ENCODE measurements at regions not wholly inside any gene's neighbourhood (a gene's known extent, or its start where the extent isn't known, plus 50 kb on each side); places are given as distances from the start of the nearest gene placed in this dataset.
A peak's percentile ranks its signal among the peaks of the same experiment; 100 is the strongest.

- intact Hi-C loops (cut with micrococcal nuclease), result no loop called here
Observed at GRCh38 chrX:5748586-5749150, 480.0 kb downstream of the NLGN4X start.

GRCh38 chrX:5746231-5746630, 482.4 kb downstream of the NLGN4X start:
- intact Hi-C loops (cut with micrococcal nuclease), result no loop called here
- Mint-ChIP-seq H3K4me3 (no peak overlapping the region), H3K4me1 (ENCODE audit: low read depth) (peaks cover 10% of the 10 kb centered on the region), H3K27ac (peak overlapping the region; percentile 14), H3K9me3 (peaks cover 15% of the 10 kb centered on the region), H3K36me3 (ENCODE audit: low read depth) (no peaks in the 10 kb centered on the region), H3K27me3 (peaks cover 4% of the 10 kb centered on the region)

More at GRCh38 chrX:5748586-5749150, 480.0 kb downstream of the NLGN4X start:
- Mint-ChIP-seq H3K27me3 (peaks cover 4% of the 10 kb centered on the region), H3K27ac (no peak overlapping the region), H3K9me3 (peaks cover 25% of the 10 kb centered on the region), H3K4me1 (ENCODE audit: low read depth) (peaks cover 10% of the 10 kb centered on the region), H3K36me3 (ENCODE audit: low read depth) (no peaks in the 10 kb centered on the region), H3K4me3 (no peak overlapping the region)

- no peak overlapping the region for H3K4me3 Mint-ChIP-seq
- H3K27me3 Mint-ChIP-seq, result peaks cover 3% of the 10 kb centered on the region
- H3K27ac Mint-ChIP-seq, result no peak overlapping the region
- no peaks in the 10 kb centered on the region for H3K36me3 Mint-ChIP-seq (ENCODE audit: low read depth)
- no peaks in the 10 kb centered on the region for H3K4me1 Mint-ChIP-seq (ENCODE audit: low read depth)
- H3K9me3 Mint-ChIP-seq, result peaks cover 28% of the 10 kb centered on the region
- intact Hi-C loops (cut with micrococcal nuclease), result no loop called here
Observed at GRCh38 chrX:5733501-5733900, 495.2 kb downstream of the NLGN4X start.

GRCh38 chrX:5730556-5730955, 498.1 kb downstream of the NLGN4X start:
- Mint-ChIP-seq H3K36me3 (ENCODE audit: low read depth) (peaks cover 6% of the 10 kb centered on the region), H3K27me3 (peaks cover 3% of the 10 kb centered on the region), H3K4me1 (ENCODE audit: low read depth) (peaks cover 7% of the 10 kb centered on the region), H3K9me3 (peaks cover 28% of the 10 kb centered on the region), H3K27ac (no peak overlapping the region), H3K4me3 (no peak overlapping the region)
- intact Hi-C loops (cut with micrococcal nuclease), result no loop called here

GRCh38 chrX:5726224-5726623, 502.4 kb downstream of the NLGN4X start:
- H3K4me3 Mint-ChIP-seq, result peak overlapping the region; percentile 78
- peaks cover 17% of the 10 kb centered on the region for H3K4me1 Mint-ChIP-seq (ENCODE audit: low read depth)
- peaks cover 16% of the 10 kb centered on the region for H3K9me3 Mint-ChIP-seq
- intact Hi-C loops (cut with micrococcal nuclease), result loop anchor here (10.0 kb wide), 1 partner anchor 49 kb away; no protein-coding TSS in a partner anchor
- H3K36me3 Mint-ChIP-seq (ENCODE audit: low read depth), result peaks cover 15% of the 10 kb centered on the region
- H3K27me3 Mint-ChIP-seq, result peaks cover 6% of the 10 kb centered on the region
- H3K27ac Mint-ChIP-seq, result peak overlapping the region; percentile 94

GRCh38 chrX:5724123-5724522, 504.5 kb downstream of the NLGN4X start:
- Mint-ChIP-seq H3K9me3 (peaks cover under 1% of the 10 kb centered on the region), H3K4me1 (ENCODE audit: low read depth) (peaks cover 17% of the 10 kb centered on the region), H3K36me3 (ENCODE audit: low read depth) (peaks cover 21% of the 10 kb centered on the region), H3K27ac (no peak overlapping the region), H3K27me3 (peaks cover 4% of the 10 kb centered on the region), H3K4me3 (peak overlapping the region; percentile 23)
- intact Hi-C loops (cut with micrococcal nuclease), result loop anchor here (10.0 kb wide), 1 partner anchor 51 kb away; no protein-coding TSS in a partner anchor

GRCh38 chrX:5718651-5719050, 510.0 kb downstream of the NLGN4X start:
- Mint-ChIP-seq H3K27me3 (peaks cover 7% of the 10 kb centered on the region), H3K27ac (no peak overlapping the region), H3K36me3 (ENCODE audit: low read depth) (peaks cover 19% of the 10 kb centered on the region), H3K4me3 (no peak overlapping the region), H3K9me3 (no peaks in the 10 kb centered on the region), H3K4me1 (ENCODE audit: low read depth) (peaks cover 7% of the 10 kb centered on the region)
- intact Hi-C loops (cut with micrococcal nuclease), result no loop called here

- Mint-ChIP-seq H3K4me3 (no peak overlapping the region), H3K27ac (no peak overlapping the region), H3K9me3 (no peaks in the 10 kb centered on the region), H3K36me3 (ENCODE audit: low read depth) (peaks cover 14% of the 10 kb centered on the region), H3K4me1 (ENCODE audit: low read depth) (peaks cover 3% of the 10 kb centered on the region), H3K27me3 (peaks cover 10% of the 10 kb centered on the region)
- intact Hi-C loops (cut with micrococcal nuclease), result no loop called here
Observed at GRCh38 chrX:5716666-5717065, 512.0 kb downstream of the NLGN4X start.

GRCh38 chrX:5708251-5708650, 520.4 kb downstream of the NLGN4X start:
- no peak overlapping the region for H3K4me3 Mint-ChIP-seq
- no peak overlapping the region for H3K27ac Mint-ChIP-seq
- intact Hi-C loops (cut with micrococcal nuclease), result no loop called here
- H3K36me3 Mint-ChIP-seq (ENCODE audit: low read depth), result no peaks in the 10 kb centered on the region
- H3K9me3 Mint-ChIP-seq, result no peaks in the 10 kb centered on the region
- peaks cover 12% of the 10 kb centered on the region for H3K4me1 Mint-ChIP-seq (ENCODE audit: low read depth)
- peaks cover 11% of the 10 kb centered on the region for H3K27me3 Mint-ChIP-seq

GRCh38 chrX:5702890-5703289, 525.8 kb downstream of the NLGN4X start:
- Mint-ChIP-seq H3K36me3 (ENCODE audit: low read depth) (no peaks in the 10 kb centered on the region), H3K27me3 (peaks cover 3% of the 10 kb centered on the region), H3K9me3 (no peaks in the 10 kb centered on the region), H3K4me1 (ENCODE audit: low read depth) (no peaks in the 10 kb centered on the region), H3K4me3 (no peak overlapping the region), H3K27ac (no peak overlapping the region)
- intact Hi-C loops (cut with micrococcal nuclease), result no loop called here

- Mint-ChIP-seq H3K27me3 (no peaks in the 10 kb centered on the region), H3K9me3 (no peaks in the 10 kb centered on the region), H3K4me1 (ENCODE audit: low read depth) (no peaks in the 10 kb centered on the region), H3K27ac (no peak overlapping the region), H3K36me3 (ENCODE audit: low read depth) (no peaks in the 10 kb centered on the region), H3K4me3 (no peak overlapping the region)
- intact Hi-C loops (cut with micrococcal nuclease), result no loop called here
Observed at GRCh38 chrX:5695971-5696370, 532.7 kb downstream of the NLGN4X start.

GRCh38 chrX:5683996-5684395, 544.7 kb downstream of the NLGN4X start:
- no peaks in the 10 kb centered on the region for H3K27me3 Mint-ChIP-seq
- intact Hi-C loops (cut with micrococcal nuclease), result no loop called here
- H3K36me3 Mint-ChIP-seq (ENCODE audit: low read depth), result no peaks in the 10 kb centered on the region
- H3K4me1 Mint-ChIP-seq (ENCODE audit: low read depth), result peaks cover 1% of the 10 kb centered on the region
- H3K4me3 Mint-ChIP-seq, result no peak overlapping the region
- peaks cover 12% of the 10 kb centered on the region for H3K9me3 Mint-ChIP-seq
- no peak overlapping the region for H3K27ac Mint-ChIP-seq

GRCh38 chrX:5681159-5681558, 547.5 kb downstream of the NLGN4X start:
- H3K4me1 Mint-ChIP-seq (ENCODE audit: low read depth), result no peaks in the 10 kb centered on the region
- H3K27me3 Mint-ChIP-seq, result no peaks in the 10 kb centered on the region
- H3K27ac Mint-ChIP-seq, result peak overlapping the region; percentile 50
- intact Hi-C loops (cut with micrococcal nuclease), result loop anchor here (2.0 kb wide), 1 partner anchor 198 kb away; no protein-coding TSS in a partner anchor
- H3K4me3 Mint-ChIP-seq, result no peak overlapping the region
- peaks cover 12% of the 10 kb centered on the region for H3K9me3 Mint-ChIP-seq
- H3K36me3 Mint-ChIP-seq (ENCODE audit: low read depth), result no peaks in the 10 kb centered on the region

GRCh38 chrX:5674036-5674435, 554.6 kb downstream of the NLGN4X start:
- no peak overlapping the region for H3K27ac Mint-ChIP-seq
- no peaks in the 10 kb centered on the region for H3K27me3 Mint-ChIP-seq
- intact Hi-C loops (cut with micrococcal nuclease), result no loop called here
- H3K4me1 Mint-ChIP-seq (ENCODE audit: low read depth), result no peaks in the 10 kb centered on the region
- H3K4me3 Mint-ChIP-seq, result no peak overlapping the region
- peaks cover 12% of the 10 kb centered on the region for H3K9me3 Mint-ChIP-seq
- H3K36me3 Mint-ChIP-seq (ENCODE audit: low read depth), result no peaks in the 10 kb centered on the region

GRCh38 chrX:5672099-5672498, 556.6 kb downstream of the NLGN4X start:
- Mint-ChIP-seq H3K36me3 (ENCODE audit: low read depth) (no peaks in the 10 kb centered on the region), H3K27ac (no peak overlapping the region), H3K9me3 (peaks cover 13% of the 10 kb centered on the region), H3K4me3 (no peak overlapping the region), H3K27me3 (no peaks in the 10 kb centered on the region), H3K4me1 (ENCODE audit: low read depth) (no peaks in the 10 kb centered on the region)
- intact Hi-C loops (cut with micrococcal nuclease), result no loop called here
